Fibroblast of skin of left quadriceps (primary cell): ENCODE measurements at regions not wholly inside any gene's neighbourhood (a gene's known extent, or its start where the extent isn't known, plus 50 kb on each side); places are given as distances from the start of the nearest gene placed in this dataset.
A peak's percentile ranks its signal among the peaks of the same experiment; 100 is the strongest.
"Not testable (repeated sequence)": the region's sequence is repeated elsewhere in the genome, so short reads cannot be mapped to it uniquely, and the experiment has no call there.

Source experiments
- DNase-seq, 2 experiments: peaks; one replicate each; pipeline ENCODE4 v3.0.0-alpha.2; 2013; ENCODE audit warnings: low read depth in 2 of 2

DNA sequence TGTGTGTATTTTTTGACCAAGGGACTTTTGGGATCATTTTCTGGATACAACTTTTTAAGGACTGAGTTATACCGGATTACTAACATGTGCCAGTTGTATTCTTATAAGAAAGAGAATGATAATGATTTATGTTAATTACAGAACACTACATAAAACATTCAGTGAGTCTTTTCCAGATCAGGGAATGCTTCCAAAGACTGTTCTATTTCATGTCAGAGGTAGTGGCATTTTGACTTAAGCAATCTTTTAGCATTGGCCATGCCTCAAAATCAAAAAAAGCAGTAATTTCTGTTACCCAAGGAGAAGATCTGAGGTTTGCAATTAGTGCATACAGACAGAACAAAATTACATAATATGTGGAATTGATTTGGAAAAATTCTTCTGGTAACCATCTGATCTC, 413.0 kb upstream of the CDH9 start:
- DNase-seq = no peak

DNA sequence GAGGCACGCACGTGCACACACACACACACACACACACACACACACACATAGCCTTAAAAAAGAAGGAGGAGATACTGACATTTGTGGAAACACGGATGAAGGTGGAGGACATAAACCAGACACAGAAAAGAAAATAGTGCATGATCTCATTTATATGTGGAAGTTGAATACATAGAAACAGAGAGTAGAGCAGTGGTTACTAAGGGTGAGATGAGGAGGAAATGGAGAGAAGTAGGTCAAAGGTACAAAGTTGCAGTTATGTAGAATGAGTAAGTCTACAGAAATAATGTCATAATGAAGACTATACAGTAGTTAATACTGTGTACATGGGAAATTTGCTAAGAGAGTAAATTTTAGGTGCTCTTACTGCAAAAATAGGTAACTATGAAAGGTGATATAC, 412.2 kb upstream of the CDH9 start:
- no peak for DNase-seq

DNA sequence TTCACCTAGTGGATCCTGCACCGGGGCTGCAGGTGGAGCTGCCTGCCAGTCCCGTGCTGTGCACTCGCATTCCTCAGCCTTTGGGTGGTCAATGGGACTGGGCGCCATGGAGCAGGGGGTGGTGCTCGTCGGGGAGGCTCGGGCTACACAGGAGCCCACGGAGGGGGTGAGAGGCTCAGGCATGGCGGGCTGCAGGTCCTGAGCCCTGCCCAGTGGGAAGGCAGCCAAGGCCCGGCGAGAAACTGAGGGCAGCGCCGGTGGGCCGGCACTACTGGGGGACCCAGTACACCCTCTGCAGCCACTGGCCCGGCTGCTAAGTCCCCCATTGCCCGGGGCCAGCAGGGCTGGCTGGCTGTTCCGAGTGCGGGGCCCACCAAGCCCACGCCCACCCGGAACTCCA, 401.0 kb upstream of the CDH9 start:
- DNase-seq = not testable (repeated sequence)

- no peak for DNase-seq
Observed at GRCh38 chr5:27437594-27438200, 399.3 kb upstream of the CDH9 start.

GRCh38 chr5:27434335-27434734, 395.9 kb upstream of the CDH9 start:
- DNase-seq = no peak

- no peak for DNase-seq
Observed at GRCh38 chr5:27414099-27414498, 375.7 kb upstream of the CDH9 start.

GRCh38 chr5:27412384-27412783, 374.0 kb upstream of the CDH9 start:
- DNase-seq = no peak

- DNase-seq = no peak
Observed at GRCh38 chr5:27406020-27406419, 367.6 kb upstream of the CDH9 start.

- DNase-seq = peak in 1 of 2 experiments; percentile 5
Observed at GRCh38 chr5:27403243-27403882, 365.0 kb upstream of the CDH9 start.

- no peak for DNase-seq
Observed at GRCh38 chr5:27402828-27403227, 364.4 kb upstream of the CDH9 start.

GRCh38 chr5:27396998-27397397, 358.6 kb upstream of the CDH9 start:
- no peak for DNase-seq

DNA sequence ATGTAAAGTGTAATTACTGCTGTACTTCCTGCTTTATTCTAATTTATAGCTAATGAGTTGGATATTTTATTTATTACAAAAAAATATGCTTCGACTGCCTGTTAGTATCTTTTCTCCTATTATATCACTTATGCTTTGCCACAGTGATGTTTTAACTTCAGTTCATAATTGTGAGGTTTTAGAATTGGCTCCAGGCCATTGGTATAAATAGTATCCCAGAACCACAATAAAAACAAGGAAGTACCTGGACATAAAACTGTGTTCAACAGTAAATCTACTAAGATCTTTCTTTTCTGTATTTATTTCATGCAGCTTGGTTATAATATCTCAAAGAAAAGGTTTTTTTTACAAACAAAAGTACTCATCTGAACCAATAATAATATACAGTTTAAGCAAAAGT, 354.3 kb upstream of the CDH9 start:
- no peak for DNase-seq

GRCh38 chr5:27389696-27390095, 351.3 kb upstream of the CDH9 start:
- no peak for DNase-seq

DNA sequence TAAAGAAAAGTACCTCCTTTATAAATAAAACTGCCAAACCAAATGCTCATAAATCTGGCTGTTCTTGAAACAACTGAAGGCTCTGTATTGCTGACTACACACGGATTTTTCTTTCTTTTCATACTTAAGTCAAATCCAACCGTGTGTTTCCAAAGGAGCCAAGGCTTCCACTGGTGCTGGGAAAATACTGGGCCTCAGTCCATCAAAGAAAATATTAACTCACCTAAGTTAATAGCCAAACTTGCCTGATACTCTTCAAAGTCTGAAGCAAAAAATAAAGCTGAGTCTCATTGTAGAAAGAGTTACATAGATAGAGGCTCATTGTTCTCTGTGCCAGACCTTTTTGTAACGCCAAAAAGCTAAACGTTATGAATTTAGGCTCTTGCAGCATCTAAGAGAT, 350.4 kb upstream of the CDH9 start:
- DNase-seq = no peak

GRCh38 chr5:27387535-27388073, 349.2 kb upstream of the CDH9 start:
- DNase-seq = no peak

- no peak for DNase-seq
Observed at GRCh38 chr5:27381686-27382085, 343.3 kb upstream of the CDH9 start.

GRCh38 chr5:27377626-27378025, 339.2 kb upstream of the CDH9 start:
- no peak for DNase-seq

DNA sequence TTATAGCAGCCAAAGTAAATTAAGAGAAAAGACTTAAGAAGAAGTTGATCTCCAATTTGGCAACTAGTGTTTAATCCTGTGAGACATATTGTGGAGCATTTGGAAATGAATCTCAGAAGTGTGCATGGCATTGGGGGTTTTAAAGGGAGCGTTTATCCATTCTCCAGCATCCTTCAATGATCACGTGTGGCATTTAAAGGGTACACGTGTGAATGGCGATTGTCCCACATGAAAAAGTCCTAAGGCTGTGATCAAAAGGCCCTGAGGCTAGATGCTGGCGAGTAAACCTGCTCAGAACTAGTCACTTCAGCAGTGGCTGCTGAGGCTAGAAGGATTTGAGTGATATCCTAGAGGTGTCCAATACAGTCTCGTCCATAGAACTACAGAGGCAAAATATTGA, 315.6 kb upstream of the CDH9 start:
- no peak for DNase-seq

- DNase-seq = no peak
Observed at GRCh38 chr5:27353540-27353939, 315.2 kb upstream of the CDH9 start.

DNA sequence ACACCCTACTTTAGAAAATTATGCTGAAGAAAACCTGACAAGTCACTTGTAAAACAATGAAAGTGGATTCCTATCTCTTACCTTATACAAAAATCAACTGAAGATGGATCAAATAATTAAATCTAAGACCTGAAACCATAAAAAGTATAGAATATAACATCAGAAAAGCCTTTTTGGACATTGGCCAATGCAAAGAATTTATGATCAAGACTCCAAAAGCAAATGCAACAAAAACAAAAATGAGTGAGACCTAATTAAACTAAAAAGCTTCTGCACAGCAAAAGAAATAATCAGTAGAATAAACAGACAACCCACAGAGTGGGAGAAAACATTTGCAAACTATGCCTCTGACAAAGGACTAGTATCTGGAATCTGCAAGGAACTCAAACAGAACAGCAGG, 303.0 kb upstream of the CDH9 start:
- DNase-seq = no peak

- no peak for DNase-seq
Observed at GRCh38 chr5:27336817-27337216, 298.4 kb upstream of the CDH9 start.

DNA sequence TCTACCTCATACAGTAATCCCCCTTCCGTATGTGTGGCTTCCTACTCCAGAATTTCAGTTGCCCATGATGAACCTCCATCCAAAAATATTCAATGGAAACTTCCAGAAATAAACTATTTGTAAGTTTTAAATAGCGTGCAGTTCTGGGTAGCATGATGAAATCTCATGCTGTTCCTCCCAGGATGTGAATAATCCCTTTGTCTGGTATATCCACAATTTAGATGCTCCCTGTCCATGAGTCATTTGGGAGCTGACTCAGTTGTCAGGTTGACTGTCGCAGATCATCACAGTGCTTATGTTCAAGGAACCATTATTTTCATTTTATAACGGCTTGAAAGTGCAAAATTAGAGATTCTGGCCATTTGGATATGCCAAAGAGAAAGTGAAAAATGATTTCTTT, 290.1 kb upstream of the CDH9 start:
- peak in 1 of 2 experiments; percentile 42 for DNase-seq

DNA sequence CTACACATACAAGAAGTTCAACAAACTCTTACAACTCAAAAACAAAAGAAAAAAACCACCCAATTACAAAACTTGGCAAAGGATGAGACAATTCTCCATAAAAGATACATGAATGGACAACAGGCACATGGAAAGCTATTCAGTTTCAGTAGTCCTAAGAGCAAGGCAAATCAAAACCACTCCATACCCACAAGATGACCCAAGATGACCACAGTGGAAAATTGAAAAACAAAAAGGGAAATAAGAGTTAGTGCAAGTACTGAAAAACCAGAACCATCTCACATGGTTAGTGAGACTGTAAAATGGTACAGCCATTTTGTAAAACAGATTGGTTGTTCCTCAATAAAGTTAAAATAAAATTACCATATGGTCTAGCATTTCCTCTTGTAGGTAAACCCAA, 287.1 kb upstream of the CDH9 start:
- DNase-seq = no peak

GRCh38 chr5:27318701-27319100, 280.3 kb upstream of the CDH9 start:
- peak in 1 of 2 experiments; percentile 6 for DNase-seq
